Bronchial epithelial cell (primary cell): ENCODE measurements at regions not wholly inside any gene's neighbourhood (a gene's known extent, or its start where the extent isn't known, plus 50 kb on each side); places are given as distances from the start of the nearest gene placed in this dataset.

Experiments
- DNase-seq: peaks from one replicate; pipeline ENCODE4 v3.0.0-alpha.2; 2010; ENCODE audit warnings: low read depth
- FAIRE-seq: peaks from 2 replicates; lab custom pipeline; 2011; peaks lifted over from hg19 to GRCh38; lab: Jason Lieb, UNC
- H3K27me3 ChIP-seq: 2 replicates; pipeline ENCODE4 v1.5.1; 2011; ENCODE audit warnings: low read length; ENCODE audit not compliant: control insufficient read depth, insufficient read depth
- H3K36me3 ChIP-seq: 2 replicates; pipeline ENCODE4 v1.5.1; 2011; ENCODE audit warnings: low read length; ENCODE audit not compliant: control insufficient read depth, insufficient read depth
- H3K4me3 ChIP-seq: 2 replicates; pipeline ENCODE4 v1.5.1; 2011; ENCODE audit warnings: mild to moderate bottlenecking, low read depth, low read length, control low read depth
- TF ChIP-seq, protein P1 (sequence below): IDR thresholded peaks from 2 replicates; pipeline ENCODE4 v1.5.1; 2011; ENCODE audit warnings: mild to moderate bottlenecking, moderate library complexity, low read length, control low read depth, inconsistent platforms; ENCODE audit not compliant: insufficient read depth, severe bottlenecking

GRCh38 chr2:12210016-12210933 lies 463.8 kb downstream of the LPIN1 start:
- FAIRE-seq = no peak
- DNase-seq = no peak
- TF ChIP-seq, protein P1, sequence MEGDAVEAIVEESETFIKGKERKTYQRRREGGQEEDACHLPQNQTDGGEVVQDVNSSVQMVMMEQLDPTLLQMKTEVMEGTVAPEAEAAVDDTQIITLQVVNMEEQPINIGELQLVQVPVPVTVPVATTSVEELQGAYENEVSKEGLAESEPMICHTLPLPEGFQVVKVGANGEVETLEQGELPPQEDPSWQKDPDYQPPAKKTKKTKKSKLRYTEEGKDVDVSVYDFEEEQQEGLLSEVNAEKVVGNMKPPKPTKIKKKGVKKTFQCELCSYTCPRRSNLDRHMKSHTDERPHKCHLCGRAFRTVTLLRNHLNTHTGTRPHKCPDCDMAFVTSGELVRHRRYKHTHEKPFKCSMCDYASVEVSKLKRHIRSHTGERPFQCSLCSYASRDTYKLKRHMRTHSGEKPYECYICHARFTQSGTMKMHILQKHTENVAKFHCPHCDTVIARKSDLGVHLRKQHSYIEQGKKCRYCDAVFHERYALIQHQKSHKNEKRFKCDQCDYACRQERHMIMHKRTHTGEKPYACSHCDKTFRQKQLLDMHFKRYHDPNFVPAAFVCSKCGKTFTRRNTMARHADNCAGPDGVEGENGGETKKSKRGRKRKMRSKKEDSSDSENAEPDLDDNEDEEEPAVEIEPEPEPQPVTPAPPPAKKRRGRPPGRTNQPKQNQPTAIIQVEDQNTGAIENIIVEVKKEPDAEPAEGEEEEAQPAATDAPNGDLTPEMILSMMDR = no peak
- H3K27me3 ChIP-seq = no peaks in the 10 kb centered on the region
- no peak overlapping the region for H3K4me3 ChIP-seq
- no peaks in the 10 kb centered on the region for H3K36me3 ChIP-seq

- Histone ChIP-seq H3K36me3 (no peaks in the 10 kb centered on the region), H3K27me3 (no peaks in the 10 kb centered on the region), H3K4me3 (no peak overlapping the region)
- TF ChIP-seq, protein P1 = no peak
- no peak for DNase-seq
- no peak for FAIRE-seq
Measured at GRCh38 chr2:12211326-12212175, 465.1 kb downstream of the LPIN1 start.

GRCh38 chr2:12212841-12213597 lies 466.6 kb downstream of the LPIN1 start:
- no peak overlapping the region for H3K4me3 ChIP-seq
- peak; percentile 5 for DNase-seq
- no peaks in the 10 kb centered on the region for H3K27me3 ChIP-seq
- TF ChIP-seq, protein P1 = no peak
- no peaks in the 10 kb centered on the region for H3K36me3 ChIP-seq
- no peak for FAIRE-seq

DNA sequence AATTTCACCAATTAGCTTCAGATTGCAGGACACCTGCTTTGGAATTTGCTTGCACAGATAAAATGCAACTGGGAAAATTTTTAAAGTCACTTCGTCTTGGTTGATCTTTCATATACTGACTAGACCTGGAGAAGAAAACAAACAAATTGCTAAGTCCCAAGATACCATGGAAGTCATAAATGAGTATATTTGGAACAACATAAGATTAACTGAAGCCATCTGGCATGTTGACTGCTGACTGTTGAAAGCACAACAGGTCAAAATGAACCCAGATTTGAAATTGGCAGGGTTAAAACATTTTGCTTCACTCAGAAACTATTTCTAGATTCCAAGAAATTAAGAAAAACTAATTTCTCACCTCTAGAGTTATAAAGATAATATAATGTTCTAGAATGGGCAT lies 470.7 kb downstream of the LPIN1 start:
- H3K27me3 ChIP-seq = no peaks in the 10 kb centered on the region
- no peak overlapping the region for H3K4me3 ChIP-seq
- H3K36me3 ChIP-seq = no peaks in the 10 kb centered on the region
- FAIRE-seq (no peak), DNase-seq (no peak)
- TF ChIP-seq, protein P1 = no peak

DNA sequence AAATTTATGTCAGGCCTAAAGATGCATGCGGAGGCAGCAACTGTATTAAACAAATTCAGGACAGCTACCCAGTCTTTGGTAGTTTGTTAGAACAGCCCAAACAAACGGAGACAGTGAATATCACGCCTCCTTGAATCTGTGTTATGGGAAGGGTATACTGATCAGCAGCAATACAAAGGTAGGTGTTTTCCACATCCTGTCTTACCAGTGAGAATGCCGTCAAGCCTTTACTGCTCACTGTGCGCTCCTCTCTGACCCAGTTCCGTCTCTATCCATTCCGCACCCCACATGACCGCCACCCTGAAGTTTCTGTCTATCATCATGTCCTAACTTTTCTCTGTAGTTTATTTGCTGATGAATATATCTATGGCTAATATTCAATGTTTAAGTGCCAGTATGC lies 473.3 kb downstream of the LPIN1 start:
- Histone ChIP-seq H3K36me3 (no peaks in the 10 kb centered on the region), H3K27me3 (no peaks in the 10 kb centered on the region), H3K4me3 (no peak overlapping the region)
- DNase-seq = no peak
- TF ChIP-seq, protein P1 = no peak
- no peak for FAIRE-seq
